PC-3 (cell line): ENCODE measurements at regions not wholly inside any gene's neighbourhood (a gene's known extent, or its start where the extent isn't known, plus 50 kb on each side); places are given as distances from the start of the nearest gene placed in this dataset.

Source experiments
- EZH2 ChIP-seq: fragments of 300-600 bp; sonication (generic); IDR thresholded peaks from one replicate; pipeline ENCODE4 v1.6.1; 2017; ENCODE audit warnings: antibody characterized with exemption, mild to moderate bottlenecking, low read length; ENCODE audit not compliant: unreplicated experiment
- TF ChIP-seq, protein P1 (sequence below): fragments of 300-600 bp; sonication (generic); conservative IDR thresholded peaks from 2 replicates; pipeline ENCODE4 v1.5.1; 2017; ENCODE audit warnings: antibody characterized with exemption, low read depth, mild to moderate bottlenecking, low read length

DNA sequence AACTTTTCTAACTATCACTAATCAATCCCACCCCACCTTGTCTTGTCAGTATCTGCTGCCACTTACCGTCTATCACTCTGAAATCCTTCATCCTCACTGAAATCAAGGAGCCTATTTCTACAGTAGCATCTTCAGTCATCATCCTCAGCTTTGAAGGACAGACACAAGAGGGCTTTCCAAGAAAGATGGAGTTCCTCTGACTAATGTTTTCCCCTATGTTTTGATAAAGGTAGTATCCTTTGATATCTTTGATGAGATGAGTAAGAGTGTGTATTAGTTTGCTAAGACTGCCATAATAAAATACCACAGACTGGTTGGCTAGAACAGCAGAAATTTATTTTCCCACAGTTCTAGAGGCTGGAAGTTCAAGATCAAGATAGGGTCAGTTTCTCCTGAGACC lies 101.8 kb upstream of the VAV3 start:
- TF ChIP-seq, protein P1, sequence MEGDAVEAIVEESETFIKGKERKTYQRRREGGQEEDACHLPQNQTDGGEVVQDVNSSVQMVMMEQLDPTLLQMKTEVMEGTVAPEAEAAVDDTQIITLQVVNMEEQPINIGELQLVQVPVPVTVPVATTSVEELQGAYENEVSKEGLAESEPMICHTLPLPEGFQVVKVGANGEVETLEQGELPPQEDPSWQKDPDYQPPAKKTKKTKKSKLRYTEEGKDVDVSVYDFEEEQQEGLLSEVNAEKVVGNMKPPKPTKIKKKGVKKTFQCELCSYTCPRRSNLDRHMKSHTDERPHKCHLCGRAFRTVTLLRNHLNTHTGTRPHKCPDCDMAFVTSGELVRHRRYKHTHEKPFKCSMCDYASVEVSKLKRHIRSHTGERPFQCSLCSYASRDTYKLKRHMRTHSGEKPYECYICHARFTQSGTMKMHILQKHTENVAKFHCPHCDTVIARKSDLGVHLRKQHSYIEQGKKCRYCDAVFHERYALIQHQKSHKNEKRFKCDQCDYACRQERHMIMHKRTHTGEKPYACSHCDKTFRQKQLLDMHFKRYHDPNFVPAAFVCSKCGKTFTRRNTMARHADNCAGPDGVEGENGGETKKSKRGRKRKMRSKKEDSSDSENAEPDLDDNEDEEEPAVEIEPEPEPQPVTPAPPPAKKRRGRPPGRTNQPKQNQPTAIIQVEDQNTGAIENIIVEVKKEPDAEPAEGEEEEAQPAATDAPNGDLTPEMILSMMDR, result no peak
- no peak for TF ChIP-seq EZH2
